ENCODE measurements at regions not wholly inside any gene's neighbourhood (a gene's known extent, or its start where the extent isn't known, plus 50 kb on each side); places are given as distances from the start of the nearest gene placed in this dataset.
"Not testable (repeated sequence)": the region's sequence is repeated elsewhere in the genome, so short reads cannot be mapped to it uniquely, and the experiment has no call there.

GRCh38 chr2:91657193-91657592 is 2965.7 kb downstream of the RPIA start:
- not testable (repeated sequence) for TF ChIP-seq POLR2AphosphoS5 (IDR thresholded peaks at IDR 0.05); CTCF (IDR thresholded peaks at IDR 0.05); POLR2A (IDR thresholded peaks at IDR 0.05; ENCODE audit: low read depth)

Measured in esophagus muscularis mucosa (tissue), 3 donors.